Fibroblast of skin of left biceps (primary cell): ENCODE measurements at regions not wholly inside any gene's neighbourhood (a gene's known extent, or its start where the extent isn't known, plus 50 kb on each side); places are given as distances from the start of the nearest gene placed in this dataset.
A peak's percentile ranks its signal among the peaks of the same experiment; 100 is the strongest.

Experiments
- DNase-seq, 2 experiments: peaks; one replicate each; pipeline ENCODE4 v3.0.0-alpha.2; 2013; ENCODE audit warnings: low read depth in 2 of 2

- DNase-seq: no peak
These were observed 139.5 kb downstream of the CYLD start for GRCh38 chr16:50881331-50881830.

DNA sequence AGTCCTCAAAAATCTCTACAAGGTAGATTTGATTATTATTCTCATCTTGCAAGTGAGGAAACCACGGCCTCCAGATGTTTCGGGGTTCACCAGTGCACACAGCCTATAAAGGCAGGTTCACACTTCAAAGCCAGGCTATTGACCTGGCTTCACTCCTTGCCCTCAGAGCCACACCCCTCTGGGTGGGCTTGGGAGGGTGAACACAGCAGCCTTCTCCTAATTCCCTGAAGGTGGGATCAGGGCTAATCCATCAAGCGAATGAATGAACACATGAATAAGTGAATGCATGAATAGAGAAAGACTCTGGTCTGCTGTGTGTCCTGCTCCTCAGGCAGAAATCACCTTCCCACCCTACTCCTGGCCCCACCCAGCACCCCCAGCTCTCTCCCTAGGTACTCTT is 139.0 kb downstream of the CYLD start:
- no peak for DNase-seq

- no peak for DNase-seq
These were observed 138.2 kb downstream of the CYLD start for GRCh38 chr16:50879873-50880695.

GRCh38 chr16:50878966-50879615 is 137.2 kb downstream of the CYLD start:
- no peak for DNase-seq

- no peak for DNase-seq
These were observed 136.7 kb downstream of the CYLD start for GRCh38 chr16:50878536-50878935.

GRCh38 chr16:50876263-50876662 is 134.4 kb downstream of the CYLD start:
- DNase-seq: no peak

DNA sequence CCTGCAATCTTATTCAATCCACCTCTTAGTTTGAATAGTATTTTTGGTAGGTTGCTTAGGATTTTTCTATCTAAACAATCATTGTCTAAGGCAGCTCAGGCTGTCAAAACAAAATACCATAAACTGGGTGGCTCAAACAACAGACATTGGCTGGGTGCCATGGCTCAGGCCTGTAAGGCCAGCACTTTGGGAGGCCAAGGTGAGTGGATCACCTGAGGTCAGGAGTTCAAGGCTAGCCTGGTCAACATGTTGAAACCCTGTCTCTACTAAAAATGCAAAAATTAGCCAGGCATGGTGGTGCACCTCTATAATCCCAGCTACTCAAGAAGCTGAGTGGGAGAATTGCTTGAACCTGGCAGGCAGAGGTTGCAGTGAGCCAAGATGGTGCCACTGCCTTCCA is 126.7 kb downstream of the CYLD start:
- DNase-seq: no peak

- no peak for DNase-seq
These were observed 124.9 kb downstream of the CYLD start for GRCh38 chr16:50866806-50867205.

DNA sequence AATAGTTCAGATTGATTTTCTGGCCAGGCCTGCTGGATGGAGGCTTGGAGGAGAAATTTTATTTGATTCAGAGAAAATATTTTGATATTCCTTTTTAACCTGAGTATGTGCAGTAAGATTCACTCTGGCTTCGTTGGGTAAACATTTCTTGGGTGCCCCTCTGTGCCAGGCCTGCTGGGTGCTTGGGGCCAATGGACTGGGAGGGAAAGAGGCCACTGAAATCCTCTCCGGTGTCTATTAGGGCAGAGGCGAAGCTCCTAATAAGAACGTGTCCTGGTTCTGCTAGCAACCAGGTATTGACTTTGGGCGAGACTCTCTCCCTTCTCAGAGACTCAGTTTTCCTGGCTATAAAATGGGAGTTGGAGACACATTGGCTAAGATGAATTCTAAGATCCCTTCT is 122.5 kb downstream of the CYLD start:
- no peak for DNase-seq

DNA sequence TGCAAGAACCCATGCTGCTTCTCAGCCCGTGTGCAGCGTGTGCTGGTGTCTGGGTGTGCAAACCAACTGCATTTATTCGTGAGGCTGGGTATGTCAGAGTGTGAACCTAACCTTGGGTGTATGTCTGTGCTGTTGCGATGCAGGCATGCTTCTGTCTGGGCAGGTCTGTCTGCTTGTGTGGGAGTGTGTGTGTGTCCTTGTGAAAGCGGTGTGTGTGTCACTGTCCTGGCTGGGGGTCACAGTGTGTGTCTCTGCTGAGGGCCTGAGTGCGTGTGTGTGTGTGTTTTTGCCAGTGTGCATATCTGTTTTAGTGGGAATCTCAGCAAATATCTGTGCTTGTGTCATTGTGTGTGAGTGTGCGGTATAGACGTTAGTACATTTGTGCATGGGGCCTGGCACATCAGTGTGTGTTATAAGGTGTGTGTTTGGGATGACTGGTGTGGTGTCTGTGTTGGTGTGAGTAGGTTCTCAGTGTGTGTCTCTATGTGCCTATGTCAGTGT is 121.8 kb downstream of the CYLD start:
- no peak for DNase-seq

- DNase-seq: no peak
These were observed 121.1 kb downstream of the CYLD start for GRCh38 chr16:50862818-50863643.

DNA sequence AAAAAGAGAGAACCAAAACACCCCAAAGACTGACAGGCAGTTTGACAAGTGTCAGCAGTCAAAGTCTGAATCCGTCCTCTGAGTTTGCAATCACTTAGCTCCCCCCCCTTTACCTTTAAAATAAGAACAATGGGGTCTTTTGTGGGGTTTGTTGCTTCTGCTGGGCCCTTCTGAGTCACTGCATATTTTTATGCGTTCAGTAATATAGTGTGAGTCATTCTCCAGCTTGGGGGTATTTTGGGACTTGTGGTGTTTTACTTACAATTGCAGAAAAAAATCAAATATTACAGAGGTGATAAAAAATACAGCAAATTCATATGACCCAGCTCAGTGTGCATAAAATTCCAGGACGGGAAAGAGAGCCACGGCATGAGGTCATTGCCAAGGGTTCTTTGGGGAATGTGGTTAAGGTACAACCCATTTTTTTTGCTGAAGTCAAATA is 120.1 kb downstream of the CYLD start:
- DNase-seq: peak; percentile 52 to 56

DNA sequence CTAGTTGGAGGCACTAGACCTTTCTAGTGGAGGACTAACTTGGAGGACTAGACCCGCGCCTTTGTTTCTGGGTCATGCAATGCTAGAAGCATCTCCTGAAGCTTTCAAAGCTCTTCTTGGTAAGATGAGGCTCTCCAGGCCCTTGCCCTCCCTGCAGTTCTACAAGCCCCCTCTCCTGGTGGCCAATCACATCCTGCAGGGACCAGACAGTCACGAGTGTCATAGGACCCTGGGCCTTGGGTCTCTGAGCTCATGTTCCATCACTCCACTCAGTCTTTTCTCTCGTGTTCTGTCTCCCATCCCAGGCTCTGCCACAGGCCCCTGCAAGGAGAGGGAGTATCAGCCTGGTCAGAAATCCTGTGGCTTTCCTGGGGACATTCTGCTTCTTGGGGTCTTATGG is 119.6 kb downstream of the CYLD start:
- no peak for DNase-seq

DNA sequence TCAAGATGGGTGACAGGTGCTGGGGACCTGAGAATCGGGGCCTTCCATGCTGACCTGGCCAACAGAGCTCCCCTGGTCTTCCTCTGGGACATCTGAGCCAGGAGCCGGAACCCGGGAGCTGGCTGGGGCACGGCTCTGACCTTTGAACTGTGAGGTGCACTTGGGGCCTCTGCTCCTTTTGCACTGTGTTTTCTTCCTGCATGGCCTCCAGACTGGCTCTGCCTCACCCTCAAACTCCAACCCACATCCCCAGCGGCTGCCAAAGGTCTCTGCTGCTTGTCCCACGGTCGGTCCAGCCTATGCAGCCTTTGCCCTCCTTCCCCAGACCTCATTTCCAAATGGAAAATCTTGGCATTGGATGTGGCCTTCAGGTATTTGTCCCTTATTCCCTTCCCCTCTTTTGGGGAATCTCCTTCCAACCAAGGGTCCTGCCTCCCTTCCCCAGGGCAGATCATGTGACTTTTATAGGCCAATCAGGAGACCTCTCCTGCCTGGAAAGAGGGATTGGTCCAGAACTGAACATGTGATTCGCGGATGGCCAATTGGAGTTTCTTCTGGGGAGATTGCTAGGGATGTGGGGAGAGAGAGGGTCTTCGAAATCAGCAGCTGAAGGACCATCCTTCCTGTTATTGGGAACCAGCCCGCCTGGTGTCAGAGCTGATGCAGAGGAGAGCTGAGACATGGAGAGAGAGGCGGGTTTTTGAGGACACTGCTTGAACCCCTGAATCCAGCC is 117.9 kb downstream of the CYLD start:
- no peak for DNase-seq

- no peak for DNase-seq
These were observed 117.2 kb downstream of the CYLD start for GRCh38 chr16:50858877-50859627.

- DNase-seq: no peak
These were observed 116.5 kb downstream of the CYLD start for GRCh38 chr16:50858376-50858775.

GRCh38 chr16:50857881-50858280 is 116.0 kb downstream of the CYLD start:
- DNase-seq: no peak

DNA sequence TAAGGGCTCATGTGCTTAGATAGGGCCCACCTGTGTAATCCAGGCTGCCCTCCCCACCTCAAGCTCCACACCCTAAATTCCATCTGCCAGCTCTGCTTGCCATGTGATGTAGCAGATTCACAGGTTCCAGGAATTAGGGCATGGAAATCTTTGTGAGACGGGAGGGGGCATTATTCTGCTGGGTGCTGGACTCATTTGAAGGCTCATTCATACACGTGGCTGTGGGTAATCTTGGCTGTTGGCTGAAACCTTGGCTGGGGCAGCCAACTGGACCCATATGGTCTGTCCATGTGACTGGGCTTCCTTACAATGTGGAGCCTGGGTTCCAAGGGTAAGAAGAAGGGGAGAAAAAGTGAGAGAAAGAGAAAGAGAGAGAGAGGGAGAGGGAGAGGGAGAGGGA is 115.1 kb downstream of the CYLD start:
- no peak for DNase-seq

DNA sequence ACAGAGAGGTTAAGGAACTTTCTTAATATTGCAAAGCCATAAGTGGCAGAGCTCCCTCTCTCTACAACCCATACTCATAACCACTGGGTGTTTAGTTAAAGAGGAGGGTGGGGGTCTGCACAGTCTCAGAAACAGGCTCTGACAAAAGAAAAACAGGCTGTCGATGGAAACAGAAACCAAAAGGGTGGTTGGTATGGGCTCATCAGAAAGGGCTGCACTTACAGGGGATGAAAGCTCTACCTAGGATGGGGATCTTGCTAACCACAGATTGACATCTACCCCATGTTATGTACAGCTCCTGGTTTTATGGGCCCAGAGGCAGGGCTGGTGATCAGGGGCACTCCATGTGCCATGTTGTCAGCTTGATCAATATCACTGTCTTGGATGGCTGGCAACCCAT is 111.4 kb downstream of the CYLD start:
- no peak for DNase-seq
